HG03139 (cell line): ENCODE measurements at regions not wholly inside any gene's neighbourhood (a gene's known extent, or its start where the extent isn't known, plus 50 kb on each side); places are given as distances from the start of the nearest gene placed in this dataset.

Experiments used
- ATAC-seq: cut with Tn5 transposase; IDR thresholded peaks from one replicate; pipeline ENCODE4 v1.9.1; 2021; ENCODE audit not compliant: unreplicated experiment

GRCh38 chr12:76259660-76260389 is 88.4 kb downstream of the BBS10 start:
- no peak for ATAC-seq

DNA sequence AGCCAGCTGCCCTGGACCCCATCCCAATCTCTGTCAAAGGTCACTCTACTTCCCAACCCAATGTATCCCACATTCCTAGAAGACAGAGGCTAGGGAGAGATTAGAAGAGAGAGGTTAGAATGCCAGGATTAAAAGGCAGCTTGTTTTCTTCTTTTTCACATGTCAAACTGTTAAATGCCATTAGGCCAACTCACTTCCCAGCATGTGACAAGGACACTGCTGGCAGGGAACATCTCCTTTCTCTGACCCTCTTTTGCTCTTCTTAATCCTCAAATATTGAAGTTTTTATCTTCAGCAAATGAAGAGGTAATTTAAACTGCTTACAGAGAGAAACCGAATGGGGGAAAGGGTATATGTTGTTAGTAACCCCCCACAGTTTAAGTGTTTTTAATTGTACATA is 89.1 kb downstream of the BBS10 start:
- no peak for ATAC-seq

GRCh38 chr12:76256904-76257303 is 91.3 kb downstream of the BBS10 start:
- no peak for ATAC-seq

- ATAC-seq: no peak
Observed at GRCh38 chr12:76256321-76256720, 91.9 kb downstream of the BBS10 start.

- no peak for ATAC-seq
Observed at GRCh38 chr12:76255692-76256091, 92.5 kb downstream of the BBS10 start.

GRCh38 chr12:76255281-76255680 is 92.9 kb downstream of the BBS10 start:
- no peak for ATAC-seq

DNA sequence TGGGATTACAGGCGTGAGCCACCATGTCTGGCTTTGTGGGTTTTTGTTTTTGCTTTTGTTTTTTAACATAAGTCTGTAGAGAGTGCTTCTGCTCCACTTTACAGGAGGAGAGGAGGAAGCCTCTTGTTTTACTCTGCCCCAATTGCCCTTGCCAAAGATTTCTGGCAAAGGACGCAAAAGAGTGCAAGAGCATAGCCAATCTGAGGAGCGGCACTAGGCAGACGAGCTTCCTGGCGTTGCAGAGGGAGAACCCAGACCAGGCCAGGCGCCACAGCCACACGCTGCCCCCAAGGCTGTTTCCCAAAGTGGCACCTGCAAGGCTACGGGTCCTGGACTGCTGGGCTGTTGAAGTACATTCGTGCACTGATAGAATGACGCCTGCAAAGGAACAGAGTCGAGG is 96.2 kb downstream of the BBS10 start:
- ATAC-seq: no peak

DNA sequence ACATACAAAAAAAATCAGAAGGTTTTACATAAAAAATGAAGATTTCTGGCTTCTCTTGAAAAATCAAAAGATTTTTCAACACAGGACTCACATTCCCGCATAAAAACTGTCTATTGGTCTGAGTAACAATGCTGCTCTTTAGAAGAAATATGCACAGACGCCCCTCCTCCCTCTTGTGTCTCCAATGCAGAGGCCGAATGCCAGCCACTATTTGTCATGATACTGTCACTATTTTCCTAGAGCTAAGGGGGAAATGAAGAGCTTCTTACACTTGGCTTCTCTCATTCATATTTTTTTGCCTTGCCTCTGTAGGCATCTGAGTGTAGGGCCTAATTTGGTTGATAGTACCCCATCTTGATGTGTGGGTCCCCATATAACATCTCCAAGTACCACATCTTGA is 98.0 kb downstream of the BBS10 start:
- no peak for ATAC-seq

- ATAC-seq: no peak
Observed at GRCh38 chr12:76249501-76249900, 98.7 kb downstream of the BBS10 start.

- no peak for ATAC-seq
Observed at GRCh38 chr12:76247992-76248391, 100.2 kb downstream of the BBS10 start.

DNA sequence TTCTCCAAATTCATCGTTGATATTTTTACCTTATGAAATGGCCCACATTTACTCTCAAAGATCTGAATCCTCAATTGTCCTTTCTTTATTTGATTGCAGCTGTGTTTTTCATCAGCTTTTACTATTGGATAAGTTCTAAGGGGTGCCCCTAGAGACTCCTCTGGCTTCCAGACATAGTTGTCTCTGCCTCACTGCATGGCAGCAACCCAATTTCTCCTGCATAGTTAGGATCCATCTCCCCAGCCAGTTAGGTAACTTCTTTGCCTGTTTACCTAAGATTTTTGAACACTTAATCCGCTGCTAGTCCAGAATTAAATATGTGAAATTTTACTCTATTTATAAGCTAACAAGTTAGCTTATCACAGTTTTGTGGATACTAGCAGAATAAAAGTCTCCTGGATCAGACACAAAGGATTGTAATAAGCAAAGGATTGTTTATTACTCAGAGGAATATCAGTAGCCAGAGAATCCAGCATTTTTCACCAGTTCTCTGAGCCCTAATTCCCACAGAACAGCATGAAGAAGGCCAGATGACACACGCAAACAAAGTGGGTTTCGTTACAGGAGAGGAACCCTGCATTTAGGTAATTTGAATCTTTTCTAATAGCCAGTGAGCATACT is 101.1 kb downstream of the BBS10 start:
- no peak for ATAC-seq

DNA sequence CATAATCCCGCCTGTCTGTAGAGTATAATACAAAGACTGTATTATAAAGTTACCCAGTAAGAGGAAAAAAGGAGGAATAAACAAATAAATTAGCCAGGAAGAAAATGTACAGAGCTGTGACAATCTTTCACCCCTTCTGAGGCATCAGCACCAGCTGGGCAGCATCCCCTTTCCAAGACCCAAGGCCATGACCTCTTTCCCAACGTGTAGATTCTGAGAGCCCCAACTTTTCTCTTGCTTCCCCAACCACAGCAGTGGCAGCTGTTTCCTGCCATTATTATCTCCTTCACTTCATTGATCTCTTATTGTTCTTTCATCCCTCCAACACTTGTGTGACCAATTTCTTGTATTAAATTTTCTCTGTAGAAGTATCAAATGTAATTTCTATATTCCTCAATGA is 101.6 kb downstream of the BBS10 start:
- no peak for ATAC-seq

DNA sequence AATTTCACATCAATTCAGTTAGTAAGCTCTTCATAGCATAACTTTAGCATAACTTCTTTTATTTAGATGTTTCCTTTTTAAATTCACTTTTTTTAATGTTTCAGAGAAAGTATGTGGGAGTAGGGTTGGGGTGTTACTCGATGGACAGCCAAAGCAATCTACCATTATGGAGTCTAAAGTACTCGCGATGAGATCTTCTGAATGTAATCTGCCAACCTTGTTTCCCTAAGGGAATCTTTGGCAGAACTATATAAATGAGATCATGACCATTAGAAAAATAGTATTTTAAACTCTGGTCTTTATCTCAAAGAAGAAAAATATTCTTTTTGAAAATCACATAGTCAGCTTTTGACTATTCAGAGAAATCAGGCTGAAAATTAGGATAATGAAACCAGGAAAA is 103.9 kb downstream of the BBS10 start:
- ATAC-seq: no peak

- no peak for ATAC-seq
Observed at GRCh38 chr12:76242813-76243550, 105.2 kb downstream of the BBS10 start.

DNA sequence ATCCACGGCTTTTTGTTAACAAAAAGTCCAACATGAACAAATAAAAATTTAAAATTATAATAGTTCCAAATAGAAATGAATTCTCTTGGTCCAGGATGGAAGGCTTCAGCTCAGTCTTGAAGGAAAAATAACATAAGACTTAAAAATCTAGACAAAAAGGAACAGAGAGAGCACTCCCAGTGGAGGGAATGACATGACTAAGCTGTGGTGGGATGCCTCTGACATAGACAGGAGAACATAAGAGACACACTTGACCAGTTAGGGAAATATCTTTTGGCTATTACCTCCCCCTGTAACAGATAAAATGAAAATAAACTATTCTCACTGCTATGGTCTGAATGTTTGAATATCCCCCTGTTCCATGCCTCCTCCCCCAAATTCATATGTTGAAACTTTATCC is 106.8 kb downstream of the BBS10 start:
- no peak for ATAC-seq

DNA sequence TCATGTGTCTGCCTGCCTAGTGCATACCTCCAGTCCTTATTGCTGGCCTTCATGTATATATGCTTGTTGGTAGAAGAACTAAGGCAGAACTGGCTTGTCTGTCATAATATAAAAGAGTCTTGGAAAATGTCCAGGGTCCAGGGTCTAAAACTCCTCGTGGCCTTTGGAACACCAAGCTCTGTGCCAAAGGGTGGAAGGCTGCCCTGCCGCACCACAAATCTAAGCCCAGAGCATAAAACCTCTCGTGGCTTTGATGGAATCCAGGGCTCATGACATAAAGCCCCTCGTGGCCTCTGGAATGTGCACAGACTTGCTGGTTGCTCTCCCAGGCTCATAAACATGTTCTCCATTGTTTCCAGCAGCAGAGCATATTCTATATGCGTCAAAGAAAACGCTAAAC is 107.9 kb downstream of the BBS10 start:
- ATAC-seq: no peak

- ATAC-seq: no peak
Observed at GRCh38 chr12:76238688-76239087, 109.5 kb downstream of the BBS10 start.

- ATAC-seq: no peak
Observed at GRCh38 chr12:76237086-76237701, 111.0 kb downstream of the BBS10 start.

- no peak for ATAC-seq
Observed at GRCh38 chr12:76236640-76237039, 111.6 kb downstream of the BBS10 start.

DNA sequence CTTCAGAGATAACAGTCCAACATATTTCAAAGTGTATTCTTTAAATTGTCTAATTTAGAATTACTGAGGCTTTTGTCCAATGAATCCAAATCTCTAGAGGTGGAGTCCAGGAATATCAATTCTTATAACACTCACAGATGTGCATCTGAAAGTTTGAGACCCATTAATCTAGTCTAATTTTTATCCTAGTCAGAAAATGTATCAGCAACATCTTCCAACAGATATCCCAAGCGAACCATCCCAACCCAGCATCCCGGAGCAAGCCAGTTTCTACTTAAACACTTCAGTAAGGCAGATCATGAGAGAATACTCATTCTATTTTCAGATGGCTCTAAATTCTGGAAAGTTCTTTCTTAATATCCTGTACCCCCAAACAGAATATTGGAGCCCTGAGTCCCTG is 113.5 kb downstream of the BBS10 start:
- ATAC-seq: no peak

GRCh38 chr12:76232013-76232412 is 116.2 kb downstream of the BBS10 start:
- no peak for ATAC-seq

GRCh38 chr12:76226956-76227355 is 121.3 kb downstream of the BBS10 start:
- ATAC-seq: no peak
